NB4 (cell line): ENCODE measurements at regions not wholly inside any gene's neighbourhood (a gene's known extent, or its start where the extent isn't known, plus 50 kb on each side); places are given as distances from the start of the nearest gene placed in this dataset.

Experiments used
- DNase-seq: peaks from one replicate; pipeline ENCODE4 v3.0.0; 2010; ENCODE audit warnings: low read depth
- H3K4me3 ChIP-seq: one replicate; pipeline ENCODE4 v1.5.1; 2011; ENCODE audit warnings: mild to moderate bottlenecking, low read depth, low read length, moderate library complexity
- CTCF ChIP-seq: IDR thresholded peaks from one replicate; pipeline ENCODE4 v1.5.1; 2012; ENCODE audit warnings: low read depth, low read length
- MAX ChIP-seq: IDR thresholded peaks from 2 replicates; pipeline ENCODE4 v1.6.1; 2011; ENCODE audit warnings: low read depth, low read length
- MYC ChIP-seq: IDR thresholded peaks from 2 replicates; pipeline ENCODE4 v1.6.1; 2011; ENCODE audit warnings: low read depth, low read length
- POLR2A ChIP-seq: IDR thresholded peaks from 2 replicates; pipeline ENCODE4 v1.6.1; 2011; ENCODE audit warnings: mild to moderate bottlenecking; ENCODE audit not compliant: insufficient read length; ENCODE audit errors: extremely low read depth

- DNase-seq: no peak
- no peak for TF ChIP-seq MYC
- no peak for TF ChIP-seq POLR2A
- TF ChIP-seq MAX: no peak
- no peak for TF ChIP-seq CTCF
- H3K4me3 ChIP-seq: no peak overlapping the region
These were observed 355.1 kb upstream of the MKI67 start for GRCh38 chr10:128481152-128481840.

GRCh38 chr10:128482052-128482451, 355.8 kb upstream of the MKI67 start:
- DNase-seq: no peak
- no peak overlapping the region for H3K4me3 ChIP-seq
- no peak for TF ChIP-seq CTCF
- TF ChIP-seq POLR2A: no peak
- no peak for TF ChIP-seq MAX
- no peak for TF ChIP-seq MYC

GRCh38 chr10:128483216-128483615, 357.0 kb upstream of the MKI67 start:
- DNase-seq: no peak
- TF ChIP-seq MAX: no peak
- TF ChIP-seq MYC: no peak
- H3K4me3 ChIP-seq: no peak overlapping the region

GRCh38 chr10:128484041-128484440, 357.8 kb upstream of the MKI67 start:
- DNase-seq: no peak
- TF ChIP-seq MAX (no peak), POLR2A (no peak), CTCF (no peak), MYC (no peak)
- H3K4me3 ChIP-seq: no peak overlapping the region

- DNase-seq: no peak
- no peak for TF ChIP-seq MAX
- no peak for TF ChIP-seq CTCF
- no peak for TF ChIP-seq MYC
- no peak for TF ChIP-seq POLR2A
- H3K4me3 ChIP-seq: no peak overlapping the region
These were observed 359.5 kb upstream of the MKI67 start for GRCh38 chr10:128485701-128486235.

- DNase-seq: no peak
- TF ChIP-seq MYC (no peak), CTCF (no peak), POLR2A (no peak), MAX (no peak)
- H3K4me3 ChIP-seq: no peak overlapping the region
These were observed 361.3 kb upstream of the MKI67 start for GRCh38 chr10:128487517-128487916.
